LNCAP (cell line): ENCODE measurements at regions not wholly inside any gene's neighbourhood (a gene's known extent, or its start where the extent isn't known, plus 50 kb on each side); places are given as distances from the start of the nearest gene placed in this dataset.

Experiments
- CTCF ChIP-seq: fragments of 450-650 bp; IDR thresholded peaks from 2 replicates; pipeline ENCODE4 v1.5.1; 2017; ENCODE audit warnings: mild to moderate bottlenecking

- no peak for TF ChIP-seq CTCF
Measured at GRCh38 chr3:168975576-168975975, 687.9 kb downstream of the MECOM start.

DNA sequence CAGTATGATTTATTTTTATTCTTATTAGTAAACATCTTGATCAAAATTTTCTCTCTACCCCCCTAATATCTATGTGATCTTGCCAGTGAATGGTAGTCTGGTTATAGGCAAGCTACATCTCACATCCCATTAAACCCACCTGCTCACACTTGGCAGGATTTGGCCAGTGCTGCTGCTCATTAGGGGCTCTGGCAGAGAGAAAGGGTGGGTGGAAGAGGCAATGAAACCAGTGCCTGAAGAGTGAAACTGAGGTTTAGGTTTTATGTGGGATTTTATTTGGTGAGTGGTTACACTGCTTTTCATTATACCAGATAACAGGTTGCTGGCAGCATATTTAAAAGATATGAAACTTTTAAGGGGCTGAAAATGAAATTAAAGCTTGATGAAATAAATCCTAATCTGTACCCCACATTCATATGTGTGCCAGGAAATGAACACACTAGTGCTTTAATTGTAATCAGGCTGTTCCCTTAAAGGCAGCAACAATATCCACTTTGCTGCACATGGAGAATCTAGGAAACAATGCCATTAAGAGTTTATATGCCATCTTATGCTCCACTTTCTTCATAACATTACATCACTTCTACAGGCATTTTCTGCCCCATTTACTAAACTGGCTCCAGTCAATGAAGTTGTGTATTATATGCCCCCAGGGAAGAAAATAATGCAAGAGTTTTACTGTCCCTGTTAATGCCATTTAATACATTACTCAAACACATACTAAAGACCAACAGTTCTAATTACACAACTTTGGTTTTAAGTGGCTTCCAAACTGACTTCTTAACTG, 688.7 kb downstream of the MECOM start:
- no peak for TF ChIP-seq CTCF

GRCh38 chr3:168973897-168974296, 689.6 kb downstream of the MECOM start:
- no peak for TF ChIP-seq CTCF

GRCh38 chr3:168973206-168973605, 690.3 kb downstream of the MECOM start:
- TF ChIP-seq CTCF = no peak

- no peak for TF ChIP-seq CTCF
Measured at GRCh38 chr3:168968609-168969008, 694.9 kb downstream of the MECOM start.

GRCh38 chr3:168964736-168965135, 698.8 kb downstream of the MECOM start:
- no peak for TF ChIP-seq CTCF

DNA sequence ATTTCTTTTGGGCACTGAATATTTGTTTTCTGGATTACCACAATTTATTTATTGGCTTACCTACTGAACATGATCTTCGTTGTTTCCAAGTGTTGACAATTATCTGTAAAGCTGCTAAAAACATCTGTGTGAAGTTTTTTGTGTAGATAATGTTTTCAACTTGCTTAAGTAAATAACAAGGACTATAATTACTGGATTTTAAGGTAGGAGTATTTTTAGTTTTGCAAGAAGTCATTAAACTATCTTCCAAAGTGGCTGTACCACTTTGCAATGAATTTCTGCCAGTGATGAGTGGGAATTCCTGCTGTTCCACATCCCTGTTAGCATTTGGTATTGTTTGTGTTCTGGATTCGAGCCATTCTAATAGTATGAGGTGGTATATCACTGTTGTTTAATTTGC, 702.2 kb downstream of the MECOM start:
- no peak for TF ChIP-seq CTCF

DNA sequence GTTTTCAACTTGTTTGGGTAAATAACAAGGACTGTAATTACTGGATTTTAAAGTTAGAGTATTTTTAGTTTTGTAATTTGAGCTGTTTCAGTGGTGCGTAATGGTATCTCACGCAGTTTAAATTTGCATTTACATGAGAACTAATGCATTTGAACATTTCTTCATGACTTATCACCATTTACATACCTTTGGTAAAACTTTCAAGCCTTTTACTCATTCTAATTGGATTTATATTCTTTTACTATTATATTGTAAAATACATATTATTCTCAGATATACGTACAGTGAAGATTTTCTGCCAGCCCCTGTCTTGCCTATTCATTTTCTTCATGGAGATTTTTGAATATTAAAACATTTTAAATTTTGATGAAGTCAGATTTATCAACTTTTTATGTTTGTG, 703.8 kb downstream of the MECOM start:
- TF ChIP-seq CTCF = no peak
